LNCAP (cell line): ENCODE measurements at regions not wholly inside any gene's neighbourhood (a gene's known extent, or its start where the extent isn't known, plus 50 kb on each side); places are given as distances from the start of the nearest gene placed in this dataset.

Source experiments
- CTCF ChIP-seq: fragments of 450-650 bp; IDR thresholded peaks from 2 replicates; pipeline ENCODE4 v1.5.1; 2017; ENCODE audit warnings: mild to moderate bottlenecking

- no peak for TF ChIP-seq CTCF
Measured at GRCh38 chr4:44038811-44039210, 409.8 kb downstream of the KCTD8 start.

DNA sequence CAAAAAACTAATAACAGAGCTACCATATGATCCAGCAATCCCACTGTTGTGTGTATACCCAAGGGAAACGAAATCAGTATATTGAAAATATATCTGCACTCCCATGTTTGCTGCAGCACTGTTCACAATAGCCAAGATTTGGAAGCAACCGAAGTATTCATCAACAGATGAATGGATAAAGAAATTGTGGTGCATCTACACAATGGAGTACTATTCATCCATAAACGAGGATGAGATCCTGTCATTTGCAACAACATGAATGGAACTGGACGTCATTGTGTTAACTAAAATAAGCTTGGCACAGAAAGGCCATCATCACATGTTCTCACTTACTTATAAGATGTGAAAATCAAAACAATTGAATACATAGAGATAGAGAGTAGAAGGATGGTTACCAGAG, 402.1 kb downstream of the KCTD8 start:
- no peak for TF ChIP-seq CTCF

DNA sequence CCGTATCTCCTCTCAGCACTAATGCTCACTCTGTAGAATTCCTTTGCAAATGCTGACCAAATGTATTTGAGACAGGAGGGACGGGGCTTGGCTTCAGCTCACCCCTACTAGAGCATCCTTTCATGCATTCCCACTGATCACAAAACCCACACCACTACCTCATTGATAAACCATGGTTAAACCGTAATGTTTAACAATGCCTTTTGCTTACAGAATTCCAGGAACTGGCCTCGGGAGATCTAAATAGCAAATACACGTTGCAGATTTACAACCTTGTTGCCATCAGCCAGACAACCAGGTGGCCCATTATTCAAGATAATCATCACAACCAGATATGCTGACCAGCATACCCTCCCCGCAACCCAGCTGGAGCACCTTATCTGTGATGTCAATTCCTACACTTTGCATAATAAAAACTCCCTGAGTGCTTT, 391.9 kb downstream of the KCTD8 start:
- TF ChIP-seq CTCF = no peak

DNA sequence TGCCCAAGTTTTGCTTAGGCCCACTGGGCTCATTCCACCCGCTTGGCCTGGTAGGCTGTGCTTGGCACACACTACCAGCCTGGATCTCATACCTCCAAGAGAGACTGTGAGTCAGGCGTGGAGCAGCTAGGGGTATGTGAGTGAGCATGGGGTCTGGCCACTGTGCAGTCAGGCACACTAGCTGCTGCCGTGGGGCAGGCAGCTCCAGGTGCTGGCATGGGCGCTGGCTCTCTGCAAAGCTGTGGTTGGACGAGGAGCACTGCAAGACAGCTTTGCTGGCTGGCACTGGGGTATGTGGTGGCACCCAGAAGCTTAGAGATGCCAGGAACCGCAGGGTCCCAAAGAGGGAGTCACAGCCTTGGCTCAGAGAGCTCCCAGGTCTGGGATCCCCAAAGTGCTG, 377.8 kb downstream of the KCTD8 start:
- no peak for TF ChIP-seq CTCF

DNA sequence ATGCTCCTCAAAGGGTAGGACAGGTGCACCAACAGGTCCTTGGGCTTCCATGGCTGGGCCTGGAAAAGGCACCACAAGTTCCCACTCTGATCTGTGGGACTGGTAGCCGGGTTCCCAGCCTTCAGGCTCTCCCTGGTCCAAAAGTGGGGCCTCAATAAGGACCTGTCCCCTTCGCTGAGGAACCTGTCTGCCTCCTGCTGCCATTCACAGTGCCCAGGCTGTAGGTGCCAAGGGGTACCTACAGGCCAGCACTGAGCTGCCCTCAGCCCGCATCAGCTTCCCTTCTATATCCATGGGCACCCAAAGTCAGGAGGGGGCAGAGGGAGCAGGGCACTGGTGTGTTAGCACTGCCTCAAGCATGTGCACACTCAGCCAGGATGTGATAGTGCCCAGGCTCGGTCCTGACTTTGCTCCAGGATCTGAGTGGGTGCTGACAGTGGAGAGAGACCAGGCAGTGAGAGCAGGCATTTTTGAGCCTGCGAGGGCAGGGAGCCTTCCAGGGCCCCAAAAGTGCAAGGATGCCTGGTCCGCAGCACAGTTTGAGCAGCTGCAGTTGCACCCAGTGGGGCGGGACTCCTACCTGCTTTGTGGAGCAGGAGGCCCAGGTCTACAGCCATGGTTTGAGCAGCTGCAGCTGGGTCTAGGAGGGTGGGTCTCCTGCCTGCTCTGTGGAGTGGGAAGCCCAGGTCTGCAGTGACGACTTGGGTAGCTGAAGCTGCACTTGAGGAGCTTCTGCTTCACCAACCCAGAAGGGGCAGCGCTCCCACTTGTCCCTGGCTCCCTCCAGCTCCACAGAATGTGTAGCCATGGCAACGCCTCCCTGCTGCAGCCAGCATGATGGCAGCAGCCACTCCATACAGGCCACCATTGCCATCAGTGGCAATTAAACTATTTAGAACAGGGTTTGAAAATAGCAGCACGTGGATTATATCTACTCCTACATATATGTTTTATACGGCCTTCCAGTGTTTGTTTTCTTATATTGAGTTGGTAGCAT, 376.4 kb downstream of the KCTD8 start:
- no peak for TF ChIP-seq CTCF

GRCh38 chr4:44086753-44087152, 361.9 kb downstream of the KCTD8 start:
- TF ChIP-seq CTCF = no peak

DNA sequence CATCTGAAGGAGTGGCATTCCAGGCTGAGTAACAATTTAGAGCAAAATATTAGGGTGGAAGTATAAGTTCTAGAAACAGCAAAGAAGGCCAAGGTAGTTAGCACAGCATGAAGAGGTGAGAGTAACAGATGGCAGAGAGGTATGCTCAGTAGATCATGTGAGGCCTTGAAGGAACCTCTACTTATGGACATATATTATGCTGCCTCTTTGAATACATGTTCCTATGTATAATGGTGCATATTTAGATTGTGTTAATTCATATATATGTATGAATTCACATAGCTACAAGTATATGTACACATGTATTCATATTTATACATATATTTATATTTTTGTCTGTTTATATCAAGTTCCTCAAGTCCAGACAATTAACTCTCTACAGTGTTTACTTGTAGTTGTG, 355.2 kb downstream of the KCTD8 start:
- TF ChIP-seq CTCF = no peak
